HTR-8/SVneo (cell line): ENCODE measurements at regions not wholly inside any gene's neighbourhood (a gene's known extent, or its start where the extent isn't known, plus 50 kb on each side); places are given as distances from the start of the nearest gene placed in this dataset.

ENCODE experiments used
- DNase-seq: peaks from one replicate; pipeline ENCODE4 v3.0.0; 2011; ENCODE audit warnings: low spot score, mixed read lengths; ENCODE audit not compliant: insufficient read length
- FAIRE-seq: peaks from 2 replicates; lab custom pipeline; 2011; peaks lifted over from hg19 to GRCh38; lab: Jason Lieb, UNC

DNA sequence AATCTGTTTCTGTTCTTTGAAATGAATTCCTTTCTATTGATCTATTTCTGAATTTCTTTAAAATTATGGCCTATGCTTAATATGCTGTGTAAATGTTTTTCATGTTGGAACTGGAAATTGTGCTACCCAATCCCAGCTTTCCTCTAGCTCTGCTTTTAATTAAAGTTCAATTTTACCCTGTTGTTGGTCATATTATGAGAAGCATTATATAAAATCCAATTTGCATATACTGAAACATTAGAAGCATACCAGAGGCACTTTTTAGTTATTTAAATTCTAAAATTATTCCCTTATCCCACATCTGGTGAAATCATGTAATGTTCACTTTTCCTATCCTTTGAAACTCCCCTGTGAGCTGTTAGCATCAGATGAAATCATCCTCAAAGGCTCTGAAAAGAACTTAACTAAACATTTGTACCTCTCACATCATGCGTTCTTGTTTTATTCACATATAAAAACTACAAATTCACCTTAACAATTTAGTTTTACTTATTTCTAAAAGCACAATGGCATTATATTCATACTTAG, 160.6 kb upstream of the COL21A1 start:
- DNase-seq (no peak), FAIRE-seq (no peak)

- no peak for FAIRE-seq
- DNase-seq, result no peak
These were observed 159.2 kb upstream of the COL21A1 start for GRCh38 chr6:56406276-56407269.

DNA sequence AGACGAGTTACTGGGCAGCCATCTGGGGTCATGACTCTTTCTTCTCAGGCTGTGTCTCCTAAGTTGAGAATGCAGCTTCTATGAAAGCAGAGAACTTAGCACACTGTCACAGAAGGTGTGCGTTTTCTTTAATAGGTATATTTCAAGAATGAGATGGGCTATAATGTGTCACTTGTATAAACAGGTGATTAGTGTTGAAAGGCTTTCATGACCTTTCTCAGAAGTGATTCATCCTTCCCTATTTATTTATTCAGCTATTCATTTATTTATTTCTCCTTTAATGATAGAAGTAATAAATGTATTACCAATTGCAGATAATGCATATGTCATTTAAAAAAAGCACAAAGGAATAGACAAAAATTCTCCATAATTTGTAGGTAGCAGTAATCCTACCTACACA, 157.2 kb upstream of the COL21A1 start:
- FAIRE-seq, result no peak
- no peak for DNase-seq

DNA sequence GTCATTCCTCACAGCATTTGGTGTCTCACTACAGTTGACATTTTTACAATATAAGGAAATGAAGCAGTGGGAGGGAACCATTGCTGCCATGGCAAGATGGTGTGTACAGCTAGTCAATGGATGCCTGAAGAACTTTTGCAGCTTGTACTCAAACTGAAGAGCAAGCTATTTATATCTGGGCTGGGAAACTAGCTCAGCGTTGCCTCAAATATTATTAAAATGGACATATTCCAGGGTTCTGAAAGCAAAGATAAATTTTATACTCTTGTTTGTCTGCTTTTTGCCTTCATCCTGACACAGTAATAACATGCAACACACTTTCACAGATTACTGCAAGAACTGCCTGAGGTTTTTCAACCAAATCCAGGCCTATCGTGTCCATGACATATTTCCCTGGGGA, 156.4 kb upstream of the COL21A1 start:
- no peak for DNase-seq
- no peak for FAIRE-seq

DNA sequence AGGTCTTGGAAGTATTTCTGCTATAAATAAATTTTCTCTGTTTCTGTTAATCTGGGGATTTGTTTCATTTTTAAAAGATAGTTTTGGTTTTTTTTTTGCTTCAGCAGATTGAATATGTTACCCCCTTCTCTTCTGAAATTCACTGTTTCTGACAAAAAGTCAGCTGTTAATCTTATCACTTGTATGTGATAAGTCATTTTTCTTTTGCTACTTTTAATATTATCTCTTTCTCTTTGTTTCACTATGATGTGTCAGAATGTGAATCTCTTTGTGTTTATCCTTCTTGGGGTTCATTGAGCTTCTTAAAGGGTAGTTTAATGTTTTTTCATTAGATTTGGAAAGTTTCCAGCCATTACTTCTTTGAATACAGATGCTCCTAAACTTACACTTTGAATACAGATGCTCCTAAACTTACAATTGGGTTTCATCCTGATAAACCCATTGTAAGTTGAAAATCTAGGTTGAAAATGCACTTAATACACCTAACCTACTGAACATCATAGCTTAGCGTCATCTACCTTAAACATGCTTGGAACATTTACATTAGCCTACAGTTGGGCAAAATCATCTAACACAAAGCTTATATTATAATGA, 154.2 kb upstream of the COL21A1 start:
- FAIRE-seq, result no peak

GRCh38 chr6:56400273-56400672, 152.9 kb upstream of the COL21A1 start:
- DNase-seq (no peak), FAIRE-seq (no peak)

More for the DNA sequence above, 154.2 kb upstream of the COL21A1 start:
- DNase-seq, result no peak

DNA sequence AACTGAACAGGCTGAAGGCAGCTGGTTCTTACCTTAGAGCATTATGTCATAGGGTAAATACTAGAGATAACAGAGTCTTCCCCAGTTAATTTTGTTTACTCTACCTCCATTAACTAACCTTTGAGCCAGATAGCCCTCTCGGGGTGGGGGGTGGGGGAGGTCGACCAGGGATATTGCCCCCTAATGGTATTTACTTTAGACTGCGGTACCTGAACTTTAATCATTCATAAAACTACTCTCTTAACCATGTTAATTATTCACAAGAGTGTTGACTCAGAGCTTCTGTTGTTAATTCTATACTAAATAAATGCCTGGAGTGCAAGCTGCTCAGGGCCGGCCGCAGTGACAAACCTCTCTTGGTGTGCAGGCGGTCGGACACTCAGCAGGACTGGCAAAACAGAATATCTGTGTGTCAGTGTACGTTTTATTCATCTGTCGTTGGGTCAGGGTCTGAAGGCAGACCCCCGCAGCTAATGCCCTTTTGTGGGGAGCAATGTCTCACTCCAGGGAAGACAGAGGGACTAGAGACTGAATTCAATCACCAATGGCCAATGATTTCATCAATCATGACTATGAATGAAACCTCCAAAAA, 152.4 kb upstream of the COL21A1 start:
- no peak for FAIRE-seq

GRCh38 chr6:56399250-56399671, 151.9 kb upstream of the COL21A1 start:
- DNase-seq (peak; percentile 34), FAIRE-seq (peak; percentile 69)

More for the DNA sequence above, 152.4 kb upstream of the COL21A1 start:
- DNase-seq, result no peak

DNA sequence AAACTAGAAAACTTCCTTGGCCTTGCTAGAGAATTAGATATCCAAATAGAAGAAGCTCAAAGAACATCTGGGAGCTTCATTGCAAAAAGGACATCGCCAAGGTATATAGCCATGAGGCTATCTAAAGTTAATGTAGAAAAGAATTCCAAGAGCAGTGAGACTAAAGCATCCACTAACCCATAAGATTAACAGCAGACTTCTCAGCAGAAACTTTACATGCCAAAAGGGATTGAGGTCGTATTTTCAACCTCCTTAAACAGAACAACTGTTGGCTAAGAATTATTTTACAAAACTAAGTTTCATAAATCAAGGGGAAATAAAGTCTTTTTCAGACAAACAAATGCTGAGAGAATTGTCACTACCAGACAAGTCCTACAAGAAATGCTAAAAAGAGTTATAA, 149.1 kb upstream of the COL21A1 start:
- DNase-seq, result no peak
- no peak for FAIRE-seq

DNA sequence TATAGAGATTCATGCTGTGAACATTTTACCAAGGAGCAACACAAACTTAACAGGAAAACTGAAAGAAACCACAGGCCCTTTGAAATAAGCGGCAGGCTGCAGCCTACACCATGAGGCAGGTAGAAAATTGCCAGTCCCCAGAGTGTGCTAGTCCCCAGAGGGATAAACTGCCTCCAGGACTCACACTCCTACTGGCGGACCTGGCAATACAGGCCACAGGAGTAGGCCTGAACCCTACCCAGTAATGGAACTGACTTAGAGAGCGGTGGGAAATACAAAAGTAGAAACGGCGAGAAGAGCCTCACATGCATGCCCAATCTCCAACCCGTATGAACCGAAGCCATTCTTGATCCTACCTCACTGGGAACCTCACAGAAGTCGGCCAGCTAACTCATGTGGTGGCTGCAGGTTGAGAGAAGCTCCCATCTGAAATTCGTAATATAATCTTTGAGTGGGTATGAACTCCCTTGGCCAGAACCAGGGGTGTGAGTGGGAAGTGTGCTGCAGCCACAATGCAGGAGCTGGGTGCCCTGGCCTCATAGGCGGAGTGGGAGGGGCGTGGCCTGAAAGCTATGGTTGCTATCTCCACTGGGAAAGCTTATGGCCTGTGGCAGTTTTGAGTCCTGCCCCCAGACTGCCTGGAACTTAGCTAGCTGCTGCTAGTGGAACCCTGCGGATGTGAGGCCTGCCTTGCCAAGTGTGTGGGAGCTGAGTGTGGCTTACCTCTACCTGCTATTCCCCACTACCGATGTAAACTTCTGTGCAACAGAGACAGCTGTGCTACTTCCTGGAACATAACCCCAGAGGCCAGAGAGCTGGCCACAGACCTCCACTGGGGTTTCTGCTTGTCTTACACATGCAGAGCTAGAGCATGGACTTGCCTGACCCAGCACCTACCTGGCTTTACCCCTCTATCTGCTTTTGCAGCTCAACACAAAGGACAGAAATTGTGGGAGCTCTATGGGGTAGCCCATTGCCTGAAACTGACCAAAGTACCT, 146.5 kb upstream of the COL21A1 start:
- FAIRE-seq, result no peak
- no peak for DNase-seq

GRCh38 chr6:56388415-56388755, 141.0 kb upstream of the COL21A1 start:
- FAIRE-seq (no peak), DNase-seq (no peak)

DNA sequence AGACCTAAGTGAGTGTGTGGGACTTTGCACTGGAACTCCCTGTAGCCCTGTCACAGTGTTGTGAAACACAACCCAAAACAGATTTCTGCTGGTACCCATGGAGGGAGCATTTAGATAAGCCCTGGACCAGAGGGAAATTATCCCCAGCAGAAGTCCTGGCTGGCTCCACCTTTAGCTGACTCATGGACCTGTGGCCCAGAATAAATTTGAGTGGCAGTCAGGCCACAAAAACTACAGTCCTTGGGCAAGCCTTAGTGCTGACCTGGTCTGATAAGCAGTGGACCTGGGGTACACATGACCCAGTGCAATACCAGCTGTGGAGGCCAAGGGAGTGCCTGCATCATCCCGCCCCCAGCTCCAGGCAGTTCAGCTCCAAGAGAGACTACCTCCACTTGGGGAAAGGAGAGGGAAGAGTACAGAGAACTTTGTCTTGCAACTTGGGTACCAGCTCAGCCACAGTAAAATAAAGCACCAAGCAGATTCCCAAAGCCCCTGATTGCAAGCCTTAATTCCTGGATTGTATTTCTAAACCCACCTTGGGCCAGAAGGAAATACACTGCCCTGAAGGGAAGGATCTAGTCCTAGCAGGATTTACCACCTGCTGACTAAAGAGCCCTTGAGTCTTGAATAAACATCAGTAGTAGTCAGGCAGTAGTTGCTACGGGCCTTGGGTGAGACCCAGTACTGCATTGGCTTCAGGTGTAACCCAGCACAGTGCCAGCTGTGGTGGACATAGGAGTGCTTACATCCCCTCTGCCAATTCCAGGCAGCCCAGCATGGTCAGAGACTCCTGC, 140.4 kb upstream of the COL21A1 start:
- no peak for DNase-seq
- FAIRE-seq, result no peak

DNA sequence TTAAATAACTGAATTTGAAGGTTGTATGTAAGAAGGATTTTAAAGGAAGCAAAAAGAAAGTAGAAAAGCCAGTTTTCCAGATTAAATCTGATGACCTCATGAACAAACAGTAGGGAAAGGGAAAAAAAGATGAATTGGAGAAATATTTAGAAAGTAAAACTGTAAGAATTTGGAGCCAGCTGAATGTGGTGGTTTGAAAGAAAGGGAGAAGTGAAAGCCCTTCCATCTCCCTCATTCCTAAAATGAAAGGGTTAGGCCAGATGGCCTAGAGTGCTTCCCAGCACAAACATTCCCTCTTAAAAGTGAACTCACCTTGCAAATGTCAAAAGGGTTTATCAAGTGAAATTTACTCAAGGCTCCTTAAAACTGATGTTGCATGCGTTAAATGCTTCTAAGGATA, 139.3 kb upstream of the COL21A1 start:
- no peak for FAIRE-seq
- DNase-seq, result no peak

DNA sequence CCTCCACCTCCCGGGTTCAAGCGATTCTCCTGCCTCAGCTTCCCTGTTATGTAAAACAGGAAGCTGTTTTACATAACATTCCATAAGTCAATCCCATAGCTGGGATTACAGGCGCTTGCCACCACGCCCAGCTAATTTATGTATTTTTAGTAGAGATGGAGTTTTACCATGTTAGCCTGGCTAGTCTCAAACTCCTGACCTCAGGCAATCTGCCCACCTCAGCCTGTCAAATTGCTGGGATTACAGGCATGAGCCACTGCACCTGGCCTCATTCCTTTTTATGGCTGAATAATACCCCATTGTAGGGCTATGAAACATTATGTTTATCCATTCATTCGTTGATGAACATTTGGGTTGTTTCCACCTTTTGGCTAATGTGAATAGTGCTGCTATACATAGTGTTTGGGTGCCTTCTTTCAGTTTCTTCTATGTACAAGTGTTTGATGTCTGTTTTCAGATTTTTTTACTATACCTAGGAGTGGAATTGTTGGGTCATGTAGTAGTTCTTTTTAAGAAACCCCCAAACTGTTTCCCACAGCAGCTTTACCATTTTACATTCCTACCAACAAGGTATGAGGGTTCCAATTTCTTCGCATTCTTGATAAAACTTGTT, 138.7 kb upstream of the COL21A1 start:
- DNase-seq, result no peak

GRCh38 chr6:56383160-56383559, 135.8 kb upstream of the COL21A1 start:
- DNase-seq, result no peak
- FAIRE-seq, result no peak

More for the DNA sequence above, 138.7 kb upstream of the COL21A1 start:
- FAIRE-seq, result no peak

- DNase-seq (no peak), FAIRE-seq (no peak)
These were observed 135.1 kb upstream of the COL21A1 start for GRCh38 chr6:56382416-56382940.

DNA sequence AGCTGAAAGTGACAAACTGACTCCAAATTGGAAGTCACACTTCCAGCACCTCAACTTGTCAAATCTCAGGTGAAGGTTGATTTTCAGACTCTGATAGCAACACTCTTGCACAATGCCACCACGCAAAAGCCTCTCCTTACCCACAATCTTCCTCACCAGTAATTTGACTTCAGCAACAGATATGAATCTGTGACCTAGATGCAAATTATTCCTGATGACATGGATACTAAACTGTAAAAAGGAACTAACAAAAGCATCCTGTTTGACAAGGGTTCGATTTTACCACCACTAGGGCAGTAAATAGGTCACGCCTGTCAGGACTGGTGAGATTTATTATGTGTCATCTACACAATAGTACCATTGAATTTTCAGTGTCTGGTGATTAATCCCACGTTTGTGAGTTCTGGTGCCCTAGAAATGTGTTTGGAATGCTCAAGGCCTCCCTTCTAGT, 134.4 kb upstream of the COL21A1 start:
- FAIRE-seq (no peak), DNase-seq (no peak)

- no peak for DNase-seq
These were observed 133.1 kb upstream of the COL21A1 start for GRCh38 chr6:56380476-56380875.

More at GRCh38 chr6:56380476-56380875, 133.1 kb upstream of the COL21A1 start:
- no peak for FAIRE-seq
